Skeletal muscle satellite cell (primary cell): ENCODE measurements at regions not wholly inside any gene's neighbourhood (a gene's known extent, or its start where the extent isn't known, plus 50 kb on each side); places are given as distances from the start of the nearest gene placed in this dataset.

Experiments
- H3K27me3 ChIP-seq: 2 replicates; pipeline ENCODE4 v1.7.0; 2013; ENCODE audit warnings: low read length; ENCODE audit not compliant: control insufficient read depth, insufficient read depth
- H3K36me3 ChIP-seq: 2 replicates; pipeline ENCODE4 v1.7.0; 2013; ENCODE audit warnings: mild to moderate bottlenecking, control low read depth, low read length; ENCODE audit not compliant: insufficient read depth
- H3K4me1 ChIP-seq: 2 replicates; pipeline ENCODE4 v1.7.0; 2013; ENCODE audit warnings: low read length; ENCODE audit not compliant: control insufficient read depth, insufficient read depth
- H3K4me2 ChIP-seq: 2 replicates; pipeline ENCODE4 v1.7.0; 2013; ENCODE audit warnings: mild to moderate bottlenecking, low read length
- H3K4me3 ChIP-seq: 2 replicates; pipeline ENCODE4 v1.7.0; 2013; ENCODE audit warnings: low read length
- H3K9ac ChIP-seq: 2 replicates; pipeline ENCODE4 v1.7.0; 2013; ENCODE audit warnings: mild to moderate bottlenecking, low read depth, low read length, moderate library complexity
- H3K9me3 ChIP-seq: replicated peaks from 2 replicates; pipeline ENCODE4 v1.7.0; 2013; ENCODE audit warnings: mild to moderate bottlenecking, control low read depth, low read length

DNA sequence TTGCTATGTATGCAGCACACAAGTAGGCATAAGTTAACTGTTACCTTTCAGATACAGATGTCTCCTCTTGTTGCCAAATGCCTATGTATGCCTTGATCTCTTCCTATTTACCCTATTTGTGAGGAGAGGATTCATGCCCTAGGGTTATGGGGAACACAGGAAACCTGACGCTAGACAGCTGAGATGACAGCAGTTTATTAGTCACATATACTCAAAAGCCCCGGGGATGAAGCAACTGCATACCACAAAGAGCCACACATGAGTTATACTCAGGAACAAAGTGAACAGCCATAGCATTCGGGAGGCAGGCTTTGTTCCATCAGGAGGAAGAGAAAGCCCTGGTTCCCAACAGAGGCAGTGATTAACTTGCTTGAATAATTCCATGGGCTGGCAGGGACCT, 1011.7 kb upstream of the PCDH7 start:
- no peak overlapping the region for H3K4me2 ChIP-seq
- H3K4me1 ChIP-seq: peaks cover 26% of the 10 kb centered on the region
- no peaks in the 10 kb centered on the region for H3K36me3 ChIP-seq
- H3K9ac ChIP-seq: peak overlapping the region; percentile 15
- no peaks in the 10 kb centered on the region for H3K27me3 ChIP-seq
- no peaks in the 10 kb centered on the region for H3K9me3 ChIP-seq
- no peak overlapping the region for H3K4me3 ChIP-seq

GRCh38 chr4:29710519-29710918, 1009.6 kb upstream of the PCDH7 start:
- no peak overlapping the region for H3K4me3 ChIP-seq
- no peak overlapping the region for H3K9ac ChIP-seq
- H3K4me2 ChIP-seq: no peak overlapping the region
- H3K4me1 ChIP-seq: peaks cover 26% of the 10 kb centered on the region
- no peaks in the 10 kb centered on the region for H3K27me3 ChIP-seq
- no peaks in the 10 kb centered on the region for H3K36me3 ChIP-seq
- no peaks in the 10 kb centered on the region for H3K9me3 ChIP-seq

DNA sequence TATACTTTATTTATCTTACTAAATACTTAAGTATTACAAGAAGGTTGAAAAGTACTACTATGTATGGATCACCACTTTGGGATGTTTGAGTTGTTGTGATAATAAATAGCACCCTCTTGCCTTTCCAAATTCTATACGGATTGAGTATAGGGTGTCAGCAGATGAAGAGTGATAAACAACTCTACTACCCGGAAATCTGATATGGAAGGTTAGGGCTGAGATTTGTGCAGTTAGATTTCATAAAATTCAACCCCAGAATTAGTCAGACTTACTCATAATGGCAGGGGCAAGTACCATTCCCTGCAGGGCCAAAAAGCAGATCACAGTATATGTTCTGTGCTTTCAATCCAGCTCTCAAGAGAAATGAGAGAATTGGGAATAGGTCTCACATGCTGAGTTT, 1008.9 kb upstream of the PCDH7 start:
- no peaks in the 10 kb centered on the region for H3K27me3 ChIP-seq
- no peaks in the 10 kb centered on the region for H3K9me3 ChIP-seq
- H3K9ac ChIP-seq: no peak overlapping the region

DNA sequence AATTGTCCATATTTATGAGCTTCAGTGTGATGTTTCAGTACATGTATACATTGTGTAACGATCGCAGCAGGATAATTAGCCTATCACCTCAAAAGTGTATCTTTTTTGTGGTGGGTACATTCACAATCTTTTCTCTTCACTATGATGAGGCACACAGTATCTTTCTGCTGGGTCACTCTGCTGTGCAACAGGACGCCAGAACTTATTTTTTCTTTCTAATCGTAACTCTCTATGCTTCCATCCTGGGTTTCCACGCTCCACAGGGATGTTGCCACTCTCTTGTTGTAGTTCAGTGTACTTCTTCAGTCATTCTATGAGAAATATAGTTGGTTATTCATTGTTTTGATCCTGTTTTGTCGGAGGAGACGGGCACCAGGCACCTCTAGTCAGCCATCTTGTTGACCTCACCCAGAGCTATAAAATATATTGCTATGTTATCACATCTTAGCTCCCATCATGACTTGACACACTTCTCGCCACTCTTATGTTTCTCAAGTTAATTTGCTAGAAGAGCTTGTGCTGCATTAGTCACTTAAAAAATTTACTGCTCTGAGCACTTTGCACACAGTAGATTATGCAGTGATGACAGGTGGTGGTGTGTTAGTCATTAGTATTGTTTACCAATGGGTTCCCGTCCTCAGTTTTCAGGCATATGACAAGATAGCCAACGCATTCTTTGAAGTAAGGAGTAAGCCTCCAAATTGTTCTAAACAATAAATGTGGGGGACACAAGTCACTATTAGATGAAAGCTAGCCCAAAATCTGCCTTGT, 1002.7 kb upstream of the PCDH7 start:
- H3K4me3 ChIP-seq: no peak overlapping the region
- H3K9ac ChIP-seq: no peak overlapping the region
- no peaks in the 10 kb centered on the region for H3K36me3 ChIP-seq
- H3K4me2 ChIP-seq: no peak overlapping the region
- H3K9me3 ChIP-seq: no peaks in the 10 kb centered on the region
- no peaks in the 10 kb centered on the region for H3K27me3 ChIP-seq
- peaks cover under 1% of the 10 kb centered on the region for H3K4me1 ChIP-seq

More for the DNA sequence above, 1008.9 kb upstream of the PCDH7 start:
- Histone ChIP-seq H3K4me2 (no peak overlapping the region), H3K4me1 (peaks cover 26% of the 10 kb centered on the region), H3K4me3 (no peak overlapping the region), H3K36me3 (no peaks in the 10 kb centered on the region)

DNA sequence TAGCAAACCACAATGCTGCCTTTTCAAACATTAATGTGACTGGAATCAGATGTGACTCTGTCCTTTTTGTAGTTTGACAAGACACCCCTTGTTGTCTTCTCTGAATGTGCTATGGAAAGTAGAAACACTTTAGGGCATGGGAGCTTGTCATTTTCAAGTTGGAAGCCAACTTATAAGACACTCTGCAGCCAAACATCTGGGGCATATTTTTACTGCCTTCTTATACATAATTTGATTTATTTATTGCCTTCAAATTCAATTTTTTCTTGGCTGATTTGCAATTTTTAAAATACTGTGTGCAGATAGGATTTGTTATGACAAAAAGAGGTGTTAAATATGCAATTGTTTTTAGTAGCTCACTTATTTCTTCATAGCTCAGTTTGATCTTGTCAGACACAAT, 1002.0 kb upstream of the PCDH7 start:
- no peaks in the 10 kb centered on the region for H3K36me3 ChIP-seq
- no peak overlapping the region for H3K9ac ChIP-seq
- no peaks in the 10 kb centered on the region for H3K27me3 ChIP-seq
- no peaks in the 10 kb centered on the region for H3K9me3 ChIP-seq
- H3K4me2 ChIP-seq: no peak overlapping the region
- no peak overlapping the region for H3K4me3 ChIP-seq
- no peaks in the 10 kb centered on the region for H3K4me1 ChIP-seq

- Histone ChIP-seq H3K4me3 (no peak overlapping the region), H3K36me3 (no peaks in the 10 kb centered on the region), H3K9me3 (no peaks in the 10 kb centered on the region), H3K4me2 (no peak overlapping the region), H3K4me1 (no peaks in the 10 kb centered on the region), H3K27me3 (no peaks in the 10 kb centered on the region), H3K9ac (no peak overlapping the region)
Measured at GRCh38 chr4:29722253-29722652, 997.9 kb upstream of the PCDH7 start.

DNA sequence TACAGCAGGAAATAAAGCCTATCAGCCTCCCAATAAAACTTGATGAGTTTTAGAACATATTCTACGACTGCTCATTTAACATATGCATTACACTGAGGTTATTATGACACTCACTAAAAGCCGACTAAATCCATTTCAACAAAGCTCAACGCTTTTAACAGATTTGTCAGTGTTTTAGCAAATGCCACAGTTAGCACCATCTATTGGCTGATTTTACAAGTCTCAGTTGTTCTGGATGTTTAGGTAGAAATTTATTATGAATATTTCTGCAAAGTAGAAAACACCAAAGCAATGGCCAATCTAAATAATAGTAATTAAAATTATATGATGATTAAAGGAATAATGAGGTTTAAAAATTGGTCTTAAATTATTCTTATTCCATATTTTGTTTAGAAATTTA, 993.2 kb upstream of the PCDH7 start:
- no peaks in the 10 kb centered on the region for H3K36me3 ChIP-seq
- H3K9ac ChIP-seq: no peak overlapping the region
- H3K4me1 ChIP-seq: no peaks in the 10 kb centered on the region
- no peak overlapping the region for H3K4me3 ChIP-seq
- no peak overlapping the region for H3K4me2 ChIP-seq
- H3K27me3 ChIP-seq: no peaks in the 10 kb centered on the region
- H3K9me3 ChIP-seq: no peaks in the 10 kb centered on the region

- Histone ChIP-seq H3K36me3 (no peaks in the 10 kb centered on the region), H3K9me3 (no peaks in the 10 kb centered on the region), H3K4me2 (no peak overlapping the region), H3K4me3 (no peak overlapping the region), H3K27me3 (no peaks in the 10 kb centered on the region), H3K4me1 (no peaks in the 10 kb centered on the region), H3K9ac (no peak overlapping the region)
Measured at GRCh38 chr4:29734343-29735213, 985.6 kb upstream of the PCDH7 start.

GRCh38 chr4:29756966-29757365, 963.2 kb upstream of the PCDH7 start:
- H3K9ac ChIP-seq: no peak overlapping the region

GRCh38 chr4:29762151-29762550, 958.0 kb upstream of the PCDH7 start:
- H3K9me3 ChIP-seq: no peaks in the 10 kb centered on the region
- no peaks in the 10 kb centered on the region for H3K36me3 ChIP-seq
- no peaks in the 10 kb centered on the region for H3K27me3 ChIP-seq
- no peaks in the 10 kb centered on the region for H3K4me1 ChIP-seq
- no peak overlapping the region for H3K4me3 ChIP-seq
- H3K4me2 ChIP-seq: no peak overlapping the region
- H3K9ac ChIP-seq: no peak overlapping the region

More at GRCh38 chr4:29756966-29757365, 963.2 kb upstream of the PCDH7 start:
- Histone ChIP-seq H3K9me3 (no peaks in the 10 kb centered on the region), H3K4me1 (no peaks in the 10 kb centered on the region), H3K36me3 (no peaks in the 10 kb centered on the region), H3K27me3 (no peaks in the 10 kb centered on the region), H3K4me2 (no peak overlapping the region), H3K4me3 (no peak overlapping the region)

DNA sequence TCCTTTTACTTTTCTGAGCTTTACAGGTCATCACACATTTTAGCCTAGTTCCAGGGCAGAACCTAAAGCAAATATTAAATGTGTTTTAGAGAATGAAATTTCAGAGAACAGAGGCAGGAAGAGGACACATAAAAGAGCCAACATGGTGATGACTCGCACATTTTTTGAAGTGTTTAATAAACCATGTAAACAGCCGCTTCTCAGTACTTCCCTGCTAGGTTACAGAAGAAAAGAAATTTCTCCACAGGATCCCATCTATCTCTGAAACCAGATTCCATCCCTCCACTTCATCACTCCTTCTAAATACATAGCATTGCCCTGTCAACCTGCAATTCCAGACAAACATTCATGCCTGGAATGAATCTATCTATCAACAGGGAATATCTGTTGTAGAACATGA, 949.5 kb upstream of the PCDH7 start:
- no peaks in the 10 kb centered on the region for H3K27me3 ChIP-seq
- no peak overlapping the region for H3K4me3 ChIP-seq
- no peaks in the 10 kb centered on the region for H3K9me3 ChIP-seq
- no peak overlapping the region for H3K9ac ChIP-seq
- H3K4me1 ChIP-seq: no peaks in the 10 kb centered on the region
- no peak overlapping the region for H3K4me2 ChIP-seq
- H3K36me3 ChIP-seq: no peaks in the 10 kb centered on the region
